H1 (cell line): ENCODE measurements at regions not wholly inside any gene's neighbourhood (a gene's known extent, or its start where the extent isn't known, plus 50 kb on each side); places are given as distances from the start of the nearest gene placed in this dataset.

ENCODE experiments used
- CTCF ChIA-PET: fragments of 300-600 bp; sonication (Branson Sonifier 250); formaldehyde crosslinking; loops from one replicate; lab custom pipeline; 2021; ENCODE audit not compliant: partially characterized antibody; lab: Charles Lee
- POLR2A ChIA-PET: fragments of 300-600 bp; sonication (Branson Sonifier 250); formaldehyde crosslinking; loops from one replicate; lab custom pipeline; 2021; ENCODE audit warnings: inconsistent platforms; ENCODE audit not compliant: partially characterized antibody; lab: Charles Lee
- DNase-seq, 2 experiments: peaks; one replicate each; pipeline versions ENCODE4 v3.0.0 to v3.0.0-alpha.2; 2010 to 2022; ENCODE audit warnings: low spot score in 2 of 2, low read depth in 1 of 2, mixed read lengths in 1 of 2
- FAIRE-seq: peaks from 2 replicates; lab custom pipeline; 2011; peaks lifted over from hg19 to GRCh38; lab: Jason Lieb, UNC
- H2AFZ ChIP-seq: 2 replicates; pipeline ENCODE4 v1.8.1; 2012; ENCODE audit warnings: low read length, inconsistent platforms
- H2AK5ac ChIP-seq: 2 replicates; pipeline ENCODE4 v1.6.1; 2013; ENCODE audit warnings: low read depth, low read length
- H2BK120ac ChIP-seq: replicated peaks from 2 replicates; pipeline ENCODE3; 2013; ENCODE audit warnings: low read depth, low read length, inconsistent platforms
- H2BK12ac ChIP-seq: 2 replicates; pipeline ENCODE4 v1.6.1; 2013; ENCODE audit warnings: low read depth, low read length
- H2BK15ac ChIP-seq: 2 replicates; pipeline ENCODE4 v1.6.1; 2013; ENCODE audit warnings: low read length
- H2BK20ac ChIP-seq: 2 replicates; pipeline ENCODE4 v1.6.1; 2013; ENCODE audit warnings: low read length
- H2BK5ac ChIP-seq: 2 replicates; pipeline ENCODE4 v1.6.1; 2013; ENCODE audit warnings: low read depth, low read length
- H3K14ac ChIP-seq: 2 replicates; pipeline ENCODE4 v1.6.1; 2013; ENCODE audit warnings: inconsistent platforms; ENCODE audit not compliant: insufficient read length
- H3K18ac ChIP-seq: 2 replicates; pipeline ENCODE4 v1.6.1; 2013; ENCODE audit warnings: low read length; ENCODE audit errors: extremely low read depth
- H3K23ac ChIP-seq: 2 replicates; pipeline ENCODE4 v1.6.1; 2013; ENCODE audit warnings: inconsistent platforms; ENCODE audit not compliant: insufficient read length
- H3K23me2 ChIP-seq: 2 replicates; pipeline ENCODE4 v1.6.1; 2013; ENCODE audit warnings: low read depth, low read length
- H3K27ac ChIP-seq: 2 replicates; pipeline ENCODE4 v1.6.1; 2011; ENCODE audit warnings: low read depth, low read length, inconsistent platforms
- H3K27me3 ChIP-seq, 4 experiments: replicated peaks in 1 of 4; 1 replicate in 1 of 4; 2 replicates in 3 of 4; pipeline versions ENCODE4 v1.6.1 to v1.8.1; 2011 to 2013; ENCODE audit warnings: low read length in 3 of 4, mild to moderate bottlenecking in 3 of 4, inconsistent platforms in 2 of 4, mixed read lengths in 2 of 4, moderate library complexity in 1 of 4; ENCODE audit not compliant: control insufficient read depth in 3 of 4, insufficient read depth in 3 of 4; ENCODE audit errors: extremely low read depth in 1 of 4
- H3K36me3 ChIP-seq, 4 experiments: 2 replicates each; pipeline versions ENCODE4 v1.6.1 to v1.8.1; 2011 to 2013; ENCODE audit warnings: mild to moderate bottlenecking in 4 of 4, low read length in 3 of 4, moderate library complexity in 2 of 4, control low read depth in 1 of 4, inconsistent platforms in 1 of 4; ENCODE audit not compliant: insufficient read depth in 4 of 4, control insufficient read depth in 2 of 4
- H3K4ac ChIP-seq: replicated peaks from 2 replicates; pipeline ENCODE3; 2013; ENCODE audit warnings: low read length, low read depth, mixed read lengths, inconsistent platforms; ENCODE audit not compliant: insufficient read length
- H3K4me1 ChIP-seq, 4 experiments: replicated peaks in 1 of 4; 1 replicate in 1 of 4; 2 replicates in 3 of 4; pipeline versions ENCODE4 v1.6.1 to v1.8.1; 2011 to 2013; ENCODE audit warnings: low read length in 3 of 4, inconsistent platforms in 2 of 4, mixed read lengths in 1 of 4; ENCODE audit not compliant: insufficient read depth in 4 of 4, control insufficient read depth in 3 of 4
- H3K4me2 ChIP-seq, 2 experiments: 2 replicates each; pipeline versions ENCODE4 v1.6.1 to v1.8.1; 2011 to 2013; ENCODE audit warnings: low read depth in 2 of 2, low read length in 2 of 2, control low read depth in 1 of 2, inconsistent platforms in 1 of 2, mild to moderate bottlenecking in 1 of 2; ENCODE audit not compliant: insufficient read depth in 1 of 2
- H3K4me3 ChIP-seq, 4 experiments: fragments of 200-600, 300-600 bp in 1 of 4; sonication (generic), shearing (Covaris generic), sonication (Bioruptor Twin) in 1 of 4; 2 replicates each; pipeline versions ENCODE4 v1.5.1 to v1.8.1; 2011 to 2016; ENCODE audit warnings: low read length in 4 of 4, low read depth in 3 of 4, control low read depth in 2 of 4, inconsistent platforms in 2 of 4, mild to moderate bottlenecking in 2 of 4, mixed read lengths in 1 of 4, moderate library complexity in 1 of 4; ENCODE audit not compliant: insufficient read depth in 2 of 4; ENCODE audit errors: extremely low read depth in 1 of 4
- H3K56ac ChIP-seq: replicated peaks from 2 replicates; pipeline ENCODE3; 2013; ENCODE audit warnings: low read depth, mild to moderate bottlenecking, mixed read lengths, low read length, inconsistent platforms; ENCODE audit not compliant: insufficient read length
- H3K79me1 ChIP-seq: 2 replicates; pipeline ENCODE4 v1.6.1; 2013; ENCODE audit warnings: low read depth, low read length, control low read depth
- H3K79me2 ChIP-seq, 2 experiments: 2 replicates each; pipeline versions ENCODE4 v1.6.1 to v1.8.1; 2012 to 2013; ENCODE audit warnings: low read length in 2 of 2, mild to moderate bottlenecking in 2 of 2, inconsistent platforms in 1 of 2; ENCODE audit not compliant: insufficient read depth in 2 of 2, control insufficient read depth in 1 of 2
- H3K9ac ChIP-seq, 4 experiments: replicated peaks in 1 of 4; 1 replicate in 1 of 4; 2 replicates in 3 of 4; pipeline versions ENCODE4 v1.6.1 to v1.8.1; 2011 to 2013; ENCODE audit warnings: low read depth in 3 of 4, low read length in 3 of 4, control low read depth in 2 of 4, mild to moderate bottlenecking in 2 of 4, moderate library complexity in 2 of 4, inconsistent platforms in 1 of 4; ENCODE audit errors: extremely low read depth in 1 of 4
- H3K9me3 ChIP-seq, 2 experiments: 2 replicates each; pipeline versions ENCODE4 v1.6.1 to v1.8.1; 2012 to 2013; ENCODE audit warnings: mild to moderate bottlenecking in 2 of 2, moderate library complexity in 2 of 2, control low read depth in 1 of 2, inconsistent platforms in 1 of 2, low read depth in 1 of 2, low read length in 1 of 2, mixed read lengths in 1 of 2; ENCODE audit not compliant: insufficient read depth in 2 of 2
- H4K20me1 ChIP-seq, 2 experiments: replicated peaks in 1 of 2; 2 replicates each; pipeline versions ENCODE3 to v1.8.1; 2011 to 2013; ENCODE audit warnings: inconsistent platforms in 2 of 2, low read length in 2 of 2, mild to moderate bottlenecking in 1 of 2; ENCODE audit not compliant: insufficient read depth in 2 of 2, control insufficient read depth in 1 of 2
- H4K5ac ChIP-seq: 2 replicates; pipeline ENCODE4 v1.6.1; 2013; ENCODE audit warnings: low read length, low read depth, mixed read lengths, inconsistent platforms; ENCODE audit not compliant: insufficient read length
- H4K8ac ChIP-seq: 2 replicates; pipeline ENCODE4 v1.8.0; 2013; ENCODE audit warnings: mild to moderate bottlenecking, moderate library complexity, low read length, inconsistent platforms; ENCODE audit not compliant: insufficient read depth; ENCODE audit errors: extremely low read depth
- H4K91ac ChIP-seq: replicated peaks from 2 replicates; pipeline ENCODE3; 2013; ENCODE audit warnings: low read length, mixed read lengths, inconsistent platforms; ENCODE audit not compliant: insufficient read length
- ASH2L ChIP-seq: fragments of 200-600, 300-600 bp; sonication (generic); IDR thresholded peaks from one replicate; pipeline ENCODE4 v1.7.1; 2017; ENCODE audit warnings: low read length
- BRCA1 ChIP-seq: IDR thresholded peaks from 2 replicates; pipeline ENCODE4 v1.6.1; 2012; ENCODE audit warnings: low read depth, low read length, improper control_type of control experiment
- CHD1 ChIP-seq: IDR thresholded peaks from 2 replicates; pipeline ENCODE4 v1.6.1; 2012; ENCODE audit warnings: low read depth, low read length, improper control_type of control experiment
- CTCF ChIP-seq, 3 experiments: IDR thresholded peaks; 1 replicate in 2 of 3; 2 replicates in 1 of 3; pipeline versions ENCODE4 v1.5.1 to v1.6.1; 2011; ENCODE audit warnings: low read length in 3 of 3, mild to moderate bottlenecking in 3 of 3, inconsistent platforms in 2 of 3, low read depth in 1 of 3, moderate library complexity in 1 of 3; ENCODE audit not compliant: insufficient read depth in 1 of 3; ENCODE audit errors: control extremely low read depth in 1 of 3
- HDAC2 ChIP-seq, 2 experiments: fragments of 300-600 bp in 1 of 2; sonication (generic) in 1 of 2; IDR thresholded peaks; 2 replicates each; pipeline ENCODE4 v1.6.1; 2011 to 2012; ENCODE audit warnings: low read depth in 2 of 2, low read length in 2 of 2, mild to moderate bottlenecking in 2 of 2, moderate library complexity in 2 of 2, borderline replicate concordance in 1 of 2, inconsistent platforms in 1 of 2
- JUND ChIP-seq: IDR thresholded peaks from 2 replicates; pipeline ENCODE4 v1.6.1; 2011; ENCODE audit warnings: mild to moderate bottlenecking, improper control_type of control experiment, low read length
- PHF8 ChIP-seq: fragments of 200-600 bp; sonication (generic); conservative IDR thresholded peaks from 2 replicates; pipeline ENCODE4 v1.7.1; 2012; ENCODE audit warnings: low read depth, mild to moderate bottlenecking, inconsistent platforms, low read length, moderate library complexity
- POU5F1 ChIP-seq: IDR thresholded peaks from 2 replicates; pipeline ENCODE4 v1.6.1; 2011; ENCODE audit warnings: low read depth, mild to moderate bottlenecking, low read length, moderate library complexity
- SIX5 ChIP-seq: IDR thresholded peaks from 2 replicates; pipeline ENCODE4 v1.6.1; 2011; ENCODE audit warnings: mild to moderate bottlenecking, low read depth, low read length
- SP1 ChIP-seq: IDR thresholded peaks from 2 replicates; pipeline ENCODE4 v1.6.1; 2011; ENCODE audit warnings: low read depth, low read length
- TAF7 ChIP-seq: optimal IDR thresholded peaks from 2 replicates; pipeline ENCODE3; 2011; ENCODE audit warnings: low read depth, mild to moderate bottlenecking, inconsistent platforms, low read length, moderate library complexity, borderline replicate concordance
- USF2 ChIP-seq: IDR thresholded peaks from 2 replicates; pipeline ENCODE4 v1.6.1; 2011; ENCODE audit warnings: low read length, improper control_type of control experiment
- WGBS, 2 experiments: shearing (Covaris generic) in 1 of 2; methylation state at CpG; one replicate each; pipeline versions ENCODE4 v1.1.6 to v1.1.7; 2013 to 2015; ENCODE audit warnings: low lambda C conversion rate in 2 of 2, mixed read lengths in 2 of 2, inconsistent platforms in 1 of 2, low coverage in 1 of 2, missing lambda C conversion rate in 1 of 2; ENCODE audit not compliant: insufficient replicate concordance in 2 of 2, insufficient coverage in 1 of 2, insufficient read length in 1 of 2; ENCODE audit errors: extremely low coverage in 1 of 2, missing lambda C conversion rate in 1 of 2; 5-methylcytosine and 5-hydroxymethylcytosine counted together

- Histone ChIP-seq H3K23me2 (no peaks in the 10 kb centered on the region), H3K14ac (no peak overlapping the region), H4K8ac (no peak overlapping the region), H2BK120ac (no peak overlapping the region), H2AK5ac (no peak overlapping the region), H3K9ac (no peak overlapping the region), H3K79me1 (no peaks in the 10 kb centered on the region), H4K91ac (no peak overlapping the region), H4K20me1 (no peaks in the 10 kb centered on the region), H2BK20ac (no peak overlapping the region), H3K56ac (no peak overlapping the region), H2BK15ac (no peak overlapping the region), H3K27ac (no peak overlapping the region), H3K18ac (no peak overlapping the region), H3K4me2 (no peak overlapping the region), H3K4ac (no peak overlapping the region), H2BK5ac (no peak overlapping the region), H3K36me3 (no peaks in the 10 kb centered on the region), H2AFZ (no peak overlapping the region), H3K4me3 (no peak overlapping the region), H3K27me3 (no peaks in the 10 kb centered on the region), H3K9me3 (peaks cover 11 to 17% of the 10 kb centered on the region in 2 experiments; a peak in 3 of 4 replicates), H4K5ac (no peak overlapping the region), H3K79me2 (no peaks in the 10 kb centered on the region), H3K23ac (no peak overlapping the region), H2BK12ac (no peak overlapping the region), H3K4me1 (no peaks in the 10 kb centered on the region)
- FAIRE-seq (no peak), DNase-seq (no peak)
- POLR2A ChIA-PET = no interaction called here
- 82% methylated on average over 6 of the region's 6 CpGs; no CpG with 5 or more reads in 1 of the 2 experiments for whole genome bisulfite sequencing, 2 experiments
- CTCF ChIA-PET = no interaction called here
- TF ChIP-seq POU5F1 (no peak), CTCF (IDR thresholded peaks at IDR 0.05; ENCODE audit: control extremely low read depth in 1 of 3, insufficient read depth in 1 of 3, low read depth in 1 of 3, low read length in 3 of 3) (no peak), TAF7 (no peak), PHF8 (no peak), SIX5 (no peak), HDAC2 (IDR thresholded peaks at IDR 0.05; ENCODE audit: borderline replicate concordance in 1 of 2, low read depth in 2 of 2, low read length in 2 of 2) (no peak), SP1 (no peak), ASH2L (no peak), JUND (no peak), CHD1 (no peak), USF2 (no peak), BRCA1 (no peak)
Measured at GRCh38 chr2:3904061-3904460, 200.7 kb downstream of the DCDC2C start.
